ENCODE measurements at regions not wholly inside any gene's neighbourhood (a gene's known extent, or its start where the extent isn't known, plus 50 kb on each side); places are given as distances from the start of the nearest gene placed in this dataset.

GRCh38 chr6:14450578-14450977, 333.0 kb downstream of the CD83 start:
- intact Hi-C loops (cut with micrococcal nuclease) = no loop called here
- no peaks in the 10 kb centered on the region for H3K9me2 ChIP-seq (ENCODE audit: insufficient read depth)
- POLR2A ChIA-PET = no interaction called here
- H3K4me2 ChIP-seq (ENCODE audit: low read length) = no peak overlapping the region
- H3K27me3 ChIP-seq (ENCODE audit: insufficient read depth, low read length) = no peaks in the 10 kb centered on the region
- no peaks in the 10 kb centered on the region for H3K79me2 ChIP-seq (ENCODE audit: insufficient read depth, low read length)
- BruUV-seq (replicated peaks) = no TSS peak
- RAD21 ChIA-PET (ENCODE audit: low non-redundant PET in 1 of 2, low total read pairs in 2 of 2, uncharacterized antibody in 2 of 2, unreplicated experiment in 2 of 2) = no interaction called here
- TF ChIP-seq CTCF (IDR thresholded peaks at IDR 0.05 in 2 of 3, conservative IDR thresholded peaks at IDR 0.05 in 1 of 3; ENCODE audit: borderline replicate concordance in 1 of 3, insufficient read depth in 1 of 3, low read depth in 2 of 3, low read length in 2 of 3) (no peak), JUND (IDR thresholded peaks at IDR 0.05) (no peak), ZNF274 (IDR thresholded peaks at IDR 0.05; ENCODE audit: low read depth, low read length) (no peak), EZH2 (IDR thresholded peaks at IDR 0.05) (no peak), POLR2AphosphoS5 (IDR thresholded peaks at IDR 0.05; ENCODE audit: low read depth, low read length) (no peak), YY1 (IDR thresholded peaks at IDR 0.05; ENCODE audit: extremely low read depth, insufficient replicate concordance, low read depth, low read length) (no peak), SIN3A (IDR thresholded peaks at IDR 0.05; ENCODE audit: low read depth) (no peak), EGR1 (IDR thresholded peaks at IDR 0.05; ENCODE audit: low read depth) (no peak), MAX (IDR thresholded peaks at IDR 0.05) (no peak), ZFX (IDR thresholded peaks at IDR 0.05) (no peak), CBX3 (IDR thresholded peaks at IDR 0.05; ENCODE audit: low read depth) (no peak), EZH2phosphoT487 (IDR thresholded peaks at IDR 0.05; ENCODE audit: borderline replicate concordance) (no peak), ELF1 (IDR thresholded peaks at IDR 0.05; ENCODE audit: borderline replicate concordance, low read depth) (no peak), TCF7L2 (IDR thresholded peaks at IDR 0.05; ENCODE audit: borderline replicate concordance, extremely low read depth, insufficient read depth, insufficient read length) (no peak), SRF (IDR thresholded peaks at IDR 0.05; ENCODE audit: low read depth) (no peak), FOSL1 (IDR thresholded peaks at IDR 0.05; ENCODE audit: low read depth) (no peak), SP1 (IDR thresholded peaks at IDR 0.05; ENCODE audit: low read depth) (no peak), CEBPB (IDR thresholded peaks at IDR 0.05; ENCODE audit: low read depth) (no peak), POLR2A (IDR thresholded peaks at IDR 0.05; ENCODE audit: borderline replicate concordance, extremely low read depth, insufficient read depth, insufficient read length) (no peak)
- no peak overlapping the region for H3K4me3 ChIP-seq (replicated peaks in 1 of 2; ENCODE audit: low read depth in 1 of 2, low read length in 2 of 2)
- no peaks in the 10 kb centered on the region for H4K20me1 ChIP-seq (ENCODE audit: insufficient read depth)
- CTCF ChIA-PET = no interaction called here
- DNase-seq (ENCODE audit: low read depth, low spot score) = no peak
- no peak for ATAC-seq
- no peak overlapping the region for H3K9ac ChIP-seq (ENCODE audit: low read length)
- H2AFZ ChIP-seq (ENCODE audit: low read depth, low read length, poor library complexity, severe bottlenecking) = no peak overlapping the region
- H3K36me3 ChIP-seq (ENCODE audit: control insufficient read depth in 1 of 2, insufficient read depth in 2 of 2, low read length in 2 of 2) = no peaks in the 10 kb centered on the region
- no peak overlapping the region for H3K27ac ChIP-seq (ENCODE audit: low read depth, low read length)
- no peaks in the 10 kb centered on the region for H3K9me3 ChIP-seq (ENCODE audit: control insufficient read depth in 1 of 2, insufficient read depth in 1 of 2, low read depth in 1 of 2, low read length in 2 of 2)
- H3K4me1 ChIP-seq (ENCODE audit: control insufficient read depth in 1 of 2, insufficient read depth in 2 of 2, low read length in 2 of 2) = no peaks in the 10 kb centered on the region

Measured in HCT116 (cell line).